ENCODE measurements at regions not wholly inside any gene's neighbourhood (a gene's known extent, or its start where the extent isn't known, plus 50 kb on each side); places are given as distances from the start of the nearest gene placed in this dataset.
"Not testable (repeated sequence)": the region's sequence is repeated elsewhere in the genome, so short reads cannot be mapped to it uniquely, and the experiment has no call there.

- no peaks in the 10 kb centered on the region for H3K4me1 ChIP-seq (ENCODE audit: insufficient read depth)
- H3K4me2 ChIP-seq (ENCODE audit: unreplicated experiment): no peak overlapping the region
- no peak overlapping the region for H3K4me3 ChIP-seq
- no peaks in the 10 kb centered on the region for H3F3A ChIP-seq (ENCODE audit: insufficient read depth)
- H3K27me3 ChIP-seq (replicated peaks; ENCODE audit: insufficient read depth): no peaks in the 10 kb centered on the region
- H3K9me3 ChIP-seq (ENCODE audit: low read depth): peaks cover 2% of the 10 kb centered on the region
- H2AFZ ChIP-seq: no peak overlapping the region
- no peaks in the 10 kb centered on the region for H4K20me1 ChIP-seq (ENCODE audit: insufficient read depth)
- H3K36me3 ChIP-seq (ENCODE audit: low read depth): no peaks in the 10 kb centered on the region
- H3K9me2 ChIP-seq (ENCODE audit: insufficient read depth): no peaks in the 10 kb centered on the region
- DNase-seq: no peak
- H3K27ac ChIP-seq: no peak overlapping the region
- no peaks in the 10 kb centered on the region for H3K79me2 ChIP-seq (ENCODE audit: insufficient read depth)
- no peak overlapping the region for H3K9ac ChIP-seq
- in situ Hi-C loops (cut with MboI): no loop called here
- no peak for TF ChIP-seq EZH2phosphoT487 (IDR thresholded peaks at IDR 0.05; ENCODE audit: insufficient read depth, low read depth)
- TF ChIP-seq EZH2 (IDR thresholded peaks at IDR 0.05; ENCODE audit: insufficient read depth, poor library complexity, severe bottlenecking): no peak
Measured at GRCh38 chr12:18828987-18829386, 91.1 kb downstream of the CAPZA3 start.

DNA sequence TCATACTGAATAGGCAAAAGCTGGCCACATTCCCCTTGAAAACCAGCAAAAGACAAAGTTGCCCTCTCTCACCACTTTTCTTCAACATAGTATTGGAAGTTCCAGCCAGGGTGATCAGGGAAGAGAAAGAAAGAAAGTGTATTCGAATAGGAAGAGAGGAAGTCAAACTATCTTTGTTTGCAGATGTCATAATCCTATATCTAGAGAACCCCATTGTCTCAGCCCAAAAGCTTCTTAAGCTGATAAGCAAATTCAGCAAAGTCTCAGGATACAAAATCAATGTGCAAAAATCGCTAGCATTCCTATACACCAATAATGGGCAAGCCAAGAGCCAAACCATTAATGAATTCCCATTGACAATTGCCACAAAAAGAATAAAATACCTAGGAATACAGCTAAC is 95.0 kb downstream of the CAPZA3 start:
- H3K4me1 ChIP-seq (ENCODE audit: insufficient read depth); H3K36me3 ChIP-seq (ENCODE audit: low read depth); H2AFZ ChIP-seq; H3K9me3 ChIP-seq (ENCODE audit: low read depth); H3K27ac ChIP-seq; H3K4me3 ChIP-seq; H3F3A ChIP-seq (ENCODE audit: insufficient read depth); H3K4me2 ChIP-seq (ENCODE audit: unreplicated experiment); H3K27me3 ChIP-seq (replicated peaks; ENCODE audit: insufficient read depth); H4K20me1 ChIP-seq (ENCODE audit: insufficient read depth); H3K9me2 ChIP-seq (ENCODE audit: insufficient read depth); DNase-seq; in situ Hi-C loops (cut with MboI); H3K9ac ChIP-seq; H3K79me2 ChIP-seq (ENCODE audit: insufficient read depth): not testable (repeated sequence)
- 61 to 75% methylated on average over 2 of the region's 2 CpGs for WGBS, 2 experiments (ENCODE audit: low coverage in 1 of 2, low lambda C conversion rate in 2 of 2, missing lambda C conversion rate in 2 of 2)

DNA sequence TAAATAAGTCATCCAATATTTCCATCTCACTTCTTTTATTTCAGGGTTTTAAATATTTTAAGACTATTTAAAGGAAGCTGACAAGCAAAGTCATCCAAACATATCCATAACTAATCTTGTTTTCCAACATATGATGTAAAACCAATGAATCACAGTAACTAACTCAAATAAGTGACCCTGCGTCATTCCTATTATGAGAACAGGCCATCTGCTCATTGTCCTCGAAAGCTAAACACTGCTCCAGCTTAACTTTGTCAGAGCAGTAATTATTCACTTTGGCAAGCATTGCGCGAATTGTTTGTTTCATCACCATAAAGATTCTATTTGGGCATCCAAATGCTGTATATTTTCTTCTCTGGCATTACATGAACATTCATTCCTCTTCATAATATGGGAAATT is 99.1 kb downstream of the CAPZA3 start:
- Histone ChIP-seq H3F3A (ENCODE audit: insufficient read depth) (peaks cover 4% of the 10 kb centered on the region), H3K79me2 (ENCODE audit: insufficient read depth) (no peaks in the 10 kb centered on the region), H3K36me3 (ENCODE audit: low read depth) (no peaks in the 10 kb centered on the region), H3K4me2 (ENCODE audit: unreplicated experiment) (no peak overlapping the region), H3K4me1 (ENCODE audit: insufficient read depth) (peaks cover 10% of the 10 kb centered on the region; the same call in 1 of the 2 replicates), H3K27ac (no peak overlapping the region), H3K9me2 (ENCODE audit: insufficient read depth) (no peaks in the 10 kb centered on the region), H2AFZ (0 out of 2 replicates have a peak overlapping the region, but pooled peaks have one; percentile 15), H4K20me1 (ENCODE audit: insufficient read depth) (no peaks in the 10 kb centered on the region), H3K9ac (no peak overlapping the region), H3K4me3 (no peak overlapping the region), H3K27me3 (replicated peaks; ENCODE audit: insufficient read depth) (no peaks in the 10 kb centered on the region), H3K9me3 (ENCODE audit: low read depth) (no peaks in the 10 kb centered on the region)
- WGBS, 2 experiments (ENCODE audit: low coverage in 1 of 2, low lambda C conversion rate in 2 of 2, missing lambda C conversion rate in 2 of 2): 42 to 45% methylated on average over 4 of the region's 4 CpGs
- peak; percentile 53 for DNase-seq
- in situ Hi-C loops (cut with MboI): no loop called here
- TF ChIP-seq EZH2phosphoT487 (IDR thresholded peaks at IDR 0.05; ENCODE audit: insufficient read depth, low read depth) (no peak), EZH2 (IDR thresholded peaks at IDR 0.05; ENCODE audit: insufficient read depth, poor library complexity, severe bottlenecking) (no peak)

- H3K79me2 ChIP-seq (ENCODE audit: insufficient read depth): no peaks in the 10 kb centered on the region
- no peak overlapping the region for H3K9ac ChIP-seq
- H3K27me3 ChIP-seq (replicated peaks; ENCODE audit: insufficient read depth): no peaks in the 10 kb centered on the region
- TF ChIP-seq EZH2 (IDR thresholded peaks at IDR 0.05; ENCODE audit: insufficient read depth, poor library complexity, severe bottlenecking) (no peak), EZH2phosphoT487 (IDR thresholded peaks at IDR 0.05; ENCODE audit: insufficient read depth, low read depth) (no peak)
- 27 to 31% methylated on average over 2 of the region's 2 CpGs for WGBS, 2 experiments (ENCODE audit: low coverage in 1 of 2, low lambda C conversion rate in 2 of 2, missing lambda C conversion rate in 2 of 2)
- H3K9me2 ChIP-seq (ENCODE audit: insufficient read depth): no peaks in the 10 kb centered on the region
- H3K4me2 ChIP-seq (ENCODE audit: unreplicated experiment): peak overlapping the region; percentile 17
- peaks cover 4% of the 10 kb centered on the region for H3F3A ChIP-seq (ENCODE audit: insufficient read depth)
- H3K27ac ChIP-seq: no peak overlapping the region
- in situ Hi-C loops (cut with MboI): no loop called here
- peak; percentile 43 for DNase-seq
- H3K9me3 ChIP-seq (ENCODE audit: low read depth): no peaks in the 10 kb centered on the region
- no peaks in the 10 kb centered on the region for H4K20me1 ChIP-seq (ENCODE audit: insufficient read depth)
- H2AFZ ChIP-seq: 0 out of 2 replicates have a peak overlapping the region, but pooled peaks have one; percentile 15
- H3K4me1 ChIP-seq (ENCODE audit: insufficient read depth): peaks cover 10% of the 10 kb centered on the region; the same call in 1 of the 2 replicates
- no peaks in the 10 kb centered on the region for H3K36me3 ChIP-seq (ENCODE audit: low read depth)
- H3K4me3 ChIP-seq: no peak overlapping the region
Measured at GRCh38 chr12:18837505-18837904, 99.6 kb downstream of the CAPZA3 start.

GRCh38 chr12:18840997-18841396 is 103.1 kb downstream of the CAPZA3 start:
- H3K36me3 ChIP-seq (ENCODE audit: low read depth); in situ Hi-C loops (cut with MboI): not testable (repeated sequence)
- WGBS, 2 experiments (ENCODE audit: low coverage in 1 of 2, low lambda C conversion rate in 2 of 2, missing lambda C conversion rate in 2 of 2): 73% methylated on average over 4 of the region's 4 CpGs

More at GRCh38 chr12:18840997-18841396, 103.1 kb downstream of the CAPZA3 start:
- H3K27ac ChIP-seq; H3K27me3 ChIP-seq (replicated peaks; ENCODE audit: insufficient read depth); H3K4me3 ChIP-seq; H3K9me2 ChIP-seq (ENCODE audit: insufficient read depth); H3K9me3 ChIP-seq (ENCODE audit: low read depth); H3F3A ChIP-seq (ENCODE audit: insufficient read depth); H3K79me2 ChIP-seq (ENCODE audit: insufficient read depth); H3K9ac ChIP-seq; DNase-seq; H3K4me1 ChIP-seq (ENCODE audit: insufficient read depth); H2AFZ ChIP-seq; H4K20me1 ChIP-seq (ENCODE audit: insufficient read depth); H3K4me2 ChIP-seq (ENCODE audit: unreplicated experiment): not testable (repeated sequence)
